Spleen (tissue), 11 donors: ENCODE measurements at regions not wholly inside any gene's neighbourhood (a gene's known extent, or its start where the extent isn't known, plus 50 kb on each side); places are given as distances from the start of the nearest gene placed in this dataset.

ENCODE experiments used
- DNase-seq: peaks from one replicate; pipeline ENCODE4 v3.0.0-alpha.2; 2020
- H3K27ac ChIP-seq, 8 donors: fragments of 200-600 bp; sonication (generic) in 7 of 8; 1 replicate in 4 of 8; 2 replicates in 4 of 8; pipeline versions ENCODE4 v1.5.0 to v1.8.0; 2016 to 2021; ENCODE audit warnings: inconsistent platforms in 4 of 8, mild to moderate bottlenecking in 4 of 8, moderate library complexity in 1 of 8
- H3K27me3 ChIP-seq, 7 donors: fragments of 200-600 bp; sonication (generic) in 6 of 7; replicated peaks in 1 of 7; 1 replicate in 4 of 7; 2 replicates in 3 of 7; pipeline versions ENCODE4 v1.5.0 to v1.8.0; 2016 to 2021; ENCODE audit warnings: inconsistent platforms in 3 of 7, mild to moderate bottlenecking in 1 of 7
- H3K36me3 ChIP-seq, 6 donors: fragments of 200-600 bp; sonication (generic) in 5 of 6; 1 replicate in 4 of 6; 2 replicates in 2 of 6; pipeline versions ENCODE4 v1.5.0 to v1.8.0; 2016 to 2021; ENCODE audit warnings: inconsistent platforms in 2 of 6
- H3K4me1 ChIP-seq, 6 donors: fragments of 200-600 bp; sonication (generic) in 5 of 6; 1 replicate in 3 of 6; 2 replicates in 3 of 6; pipeline versions ENCODE4 v1.5.0 to v1.8.0; 2016 to 2021; ENCODE audit warnings: inconsistent platforms in 3 of 6
- H3K4me3 ChIP-seq, 8 donors: fragments of 200-600 bp; sonication (generic) in 7 of 8; 1 replicate in 4 of 8; 2 replicates in 4 of 8; pipeline versions ENCODE4 v1.5.0 to v1.8.0; 2016 to 2021; ENCODE audit warnings: inconsistent platforms in 4 of 8, mild to moderate bottlenecking in 4 of 8, moderate library complexity in 2 of 8
- H3K9me3 ChIP-seq, 8 donors: fragments of 200-600 bp; sonication (generic) in 7 of 8; 1 replicate in 4 of 8; 2 replicates in 4 of 8; pipeline versions ENCODE4 v1.5.0 to v1.8.0; 2016 to 2021; ENCODE audit warnings: inconsistent platforms in 4 of 8
- CTCF ChIP-seq, 11 experiments: fragments of 200-600 bp in 7 of 11; fragments of 450-650 bp in 4 of 11; sonication (generic) in 4 of 11; IDR thresholded peaks in 8 of 11; conservative IDR thresholded peaks in 3 of 11; 1 replicate in 7 of 11; 2 replicates in 4 of 11; pipeline versions ENCODE4 v1.4.0 to v1.8.0; 2016 to 2021; ENCODE audit warnings: antibody characterized with exemption in 11 of 11, inconsistent platforms in 4 of 11, mild to moderate bottlenecking in 1 of 11
- POLR2A ChIP-seq, 3 donors: fragments of 450-650 bp; IDR thresholded peaks; one replicate each; pipeline ENCODE4 v1.5.1; 2017; ENCODE audit warnings: antibody characterized with exemption in 3 of 3, mild to moderate bottlenecking in 1 of 3
- POLR2AphosphoS5 ChIP-seq, 3 donors: sonication (generic); formaldehyde crosslinking; IDR thresholded peaks; one replicate each; pipeline ENCODE4 v1.5.1; 2017; ENCODE audit warnings: antibody characterized with exemption in 3 of 3
- WGBS, 5 donors: extraction: QIAGEN DNeasy Blood & Tissue Kit in 3 of 5; methylation state at CpG; one replicate each; pipeline versions ENCODE4 v1.1.5 to v1.1.7; 2013 to 2018; 5-methylcytosine and 5-hydroxymethylcytosine counted together
- intact Hi-C: fragments of 100-400 bp; cut with DNase I; formaldehyde crosslinking; loops from one replicate; pipeline ENCODE4 v1.15.0; 2023; ENCODE audit warnings: low total_unique reads
- donor health status: healthy with polysubstance abuse.
- donor health status: DM: no; HTN: no; CAD: no; lungs with moderate emphysema.
- donor health status: DM: no; HTN: no; CAD: no.
- donor health status: Bipolar disorder and iron deficiency.
- donor health status: healthy.
- donor health status: DM: no; HTN: no; CAD: no.
- donor health status: DM: yes; HTN: yes; CAD: no.

- no peak overlapping the region for H3K27ac ChIP-seq
- WGBS, 5 donors: 11 to 23% (median 18%) methylated on average over 2 of the region's 2 CpGs
- intact Hi-C loops: no loop called here
- no peak for TF ChIP-seq POLR2AphosphoS5 (IDR thresholded peaks at IDR 0.05)
- no peak for TF ChIP-seq POLR2A (IDR thresholded peaks at IDR 0.05)
- no peak for TF ChIP-seq CTCF (IDR thresholded peaks at IDR 0.05 in 8 of 11, conservative IDR thresholded peaks at IDR 0.05 in 3 of 11)
- peaks cover 0 to 30% (median 22%) of the 10 kb centered on the region in 8 donors for H3K9me3 ChIP-seq
- no peaks in the 10 kb centered on the region for H3K27me3 ChIP-seq
- H3K4me1 ChIP-seq: no peaks in the 10 kb centered on the region
- DNase-seq: no peak
- H3K4me3 ChIP-seq: no peak overlapping the region
- no peaks in the 10 kb centered on the region for H3K36me3 ChIP-seq
These were observed 703.6 kb upstream of the FLRT2 start for GRCh38 chr14:84826294-84826693.

- no peaks in the 10 kb centered on the region for H3K36me3 ChIP-seq
- H3K27me3 ChIP-seq: no peaks in the 10 kb centered on the region
- intact Hi-C loops: no loop called here
- no peak for DNase-seq
- H3K9me3 ChIP-seq: peaks cover 0 to 7% (median 0%) of the 10 kb centered on the region in 8 donors
- H3K27ac ChIP-seq: no peak overlapping the region
- no peak overlapping the region for H3K4me3 ChIP-seq
- no peaks in the 10 kb centered on the region for H3K4me1 ChIP-seq
- TF ChIP-seq CTCF (IDR thresholded peaks at IDR 0.05 in 8 of 11, conservative IDR thresholded peaks at IDR 0.05 in 3 of 11) (no peak), POLR2AphosphoS5 (IDR thresholded peaks at IDR 0.05) (no peak), POLR2A (IDR thresholded peaks at IDR 0.05) (no peak)
These were observed 679.3 kb upstream of the FLRT2 start for GRCh38 chr14:84850595-84850994.

GRCh38 chr14:84856751-84857534, 673.0 kb upstream of the FLRT2 start:
- Histone ChIP-seq H3K27ac (no peak overlapping the region), H3K4me3 (no peak overlapping the region), H3K9me3 (peaks cover 0 to 6% (median 0%) of the 10 kb centered on the region in 8 donors), H3K36me3 (no peaks in the 10 kb centered on the region), H3K4me1 (no peaks in the 10 kb centered on the region), H3K27me3 (no peaks in the 10 kb centered on the region)
- no peak for DNase-seq
- 48 to 84% (median 75%) methylated on average over 1 of the region's 1 CpG for WGBS, 5 donors
- intact Hi-C loops: no loop called here
- TF ChIP-seq POLR2A (IDR thresholded peaks at IDR 0.05) (no peak), POLR2AphosphoS5 (IDR thresholded peaks at IDR 0.05) (no peak), CTCF (IDR thresholded peaks at IDR 0.05 in 8 of 11, conservative IDR thresholded peaks at IDR 0.05 in 3 of 11) (no peak)

GRCh38 chr14:84857571-84857970, 672.4 kb upstream of the FLRT2 start:
- TF ChIP-seq CTCF (IDR thresholded peaks at IDR 0.05 in 8 of 11, conservative IDR thresholded peaks at IDR 0.05 in 3 of 11): no peak
- TF ChIP-seq POLR2AphosphoS5 (IDR thresholded peaks at IDR 0.05): no peak
- no peak for TF ChIP-seq POLR2A (IDR thresholded peaks at IDR 0.05)
- no peak for DNase-seq
- intact Hi-C loops: no loop called here
- Histone ChIP-seq H3K4me1 (no peaks in the 10 kb centered on the region), H3K27me3 (no peaks in the 10 kb centered on the region), H3K4me3 (no peak overlapping the region), H3K36me3 (no peaks in the 10 kb centered on the region), H3K9me3 (peaks cover 0 to 6% (median 0%) of the 10 kb centered on the region in 8 donors), H3K27ac (no peak overlapping the region)
